ENCODE measurements at regions not wholly inside any gene's neighbourhood (a gene's known extent, or its start where the extent isn't known, plus 50 kb on each side); places are given as distances from the start of the nearest gene placed in this dataset.

GRCh38 chr12:4215229-4216186 lies 58.1 kb upstream of the CCND2 start:
- POLR2A ChIA-PET = interaction anchor here (1.1 to 1.4 kb wide), 2 partner anchors 56 to 58 kb away, joined by 3 read pairs; partner anchors contain the start of gene CCND2
- TF ChIP-seq FOXM1 (IDR thresholded peaks at IDR 0.05; ENCODE audit: borderline replicate concordance) (no peak), BHLHE40 (IDR thresholded peaks at IDR 0.05; ENCODE audit: borderline replicate concordance) (no peak), L3MBTL2 (conservative IDR thresholded peaks at IDR 0.05) (no peak), LEF1 (IDR thresholded peaks at IDR 0.05; ENCODE audit: borderline replicate concordance) (no peak), ARNT (IDR thresholded peaks at IDR 0.05) (no peak), ELF4 (IDR thresholded peaks at IDR 0.05) (no peak)
- no peak for DNase-seq (ENCODE audit: extremely low spot score)
- CTCF ChIA-PET = no interaction called here

GRCh38 chr12:4214877-4215228 lies 58.7 kb upstream of the CCND2 start:
- TF ChIP-seq LEF1 (IDR thresholded peaks at IDR 0.05; ENCODE audit: borderline replicate concordance) (no peak), L3MBTL2 (conservative IDR thresholded peaks at IDR 0.05) (no peak)
- POLR2A ChIA-PET = no interaction called here
- CTCF ChIA-PET = no interaction called here
- DNase-seq (ENCODE audit: extremely low spot score) = no peak

GRCh38 chr12:4213471-4213870 lies 60.1 kb upstream of the CCND2 start:
- ChIA-PET CTCF (no interaction called here), POLR2A (no interaction called here)
- TF ChIP-seq ZNF384 (IDR thresholded peaks at IDR 0.05) (no peak), L3MBTL2 (conservative IDR thresholded peaks at IDR 0.05) (no peak), ELF4 (IDR thresholded peaks at IDR 0.05) (no peak), ARNT (IDR thresholded peaks at IDR 0.05) (no peak), SUZ12 (IDR thresholded peaks at IDR 0.05) (no peak), FOXK2 (IDR thresholded peaks at IDR 0.05) (no peak), FOXM1 (IDR thresholded peaks at IDR 0.05; ENCODE audit: borderline replicate concordance) (no peak), TARDBP (IDR thresholded peaks at IDR 0.05) (no peak), BHLHE40 (IDR thresholded peaks at IDR 0.05; ENCODE audit: borderline replicate concordance) (no peak), HDGF (IDR thresholded peaks at IDR 0.05; ENCODE audit: borderline replicate concordance) (no peak), LEF1 (IDR thresholded peaks at IDR 0.05; ENCODE audit: borderline replicate concordance) (no peak), NFRKB (IDR thresholded peaks at IDR 0.05) (no peak), SP1 (IDR thresholded peaks at IDR 0.05) (no peak), CTBP1 (IDR thresholded peaks at IDR 0.05; ENCODE audit: borderline replicate concordance) (no peak), FOXA1 (IDR thresholded peaks at IDR 0.05) (no peak)
- TF ChIP-seq, protein P1, sequence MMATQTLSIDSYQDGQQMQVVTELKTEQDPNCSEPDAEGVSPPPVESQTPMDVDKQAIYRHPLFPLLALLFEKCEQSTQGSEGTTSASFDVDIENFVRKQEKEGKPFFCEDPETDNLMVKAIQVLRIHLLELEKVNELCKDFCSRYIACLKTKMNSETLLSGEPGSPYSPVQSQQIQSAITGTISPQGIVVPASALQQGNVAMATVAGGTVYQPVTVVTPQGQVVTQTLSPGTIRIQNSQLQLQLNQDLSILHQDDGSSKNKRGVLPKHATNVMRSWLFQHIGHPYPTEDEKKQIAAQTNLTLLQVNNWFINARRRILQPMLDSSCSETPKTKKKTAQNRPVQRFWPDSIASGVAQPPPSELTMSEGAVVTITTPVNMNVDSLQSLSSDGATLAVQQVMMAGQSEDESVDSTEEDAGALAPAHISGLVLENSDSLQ (IDR thresholded peaks at IDR 0.05) = no peak
- no peak for DNase-seq (ENCODE audit: extremely low spot score)

GRCh38 chr12:4212845-4213244 lies 60.7 kb upstream of the CCND2 start:
- CTCF ChIA-PET = no interaction called here
- TF ChIP-seq BHLHE40 (IDR thresholded peaks at IDR 0.05; ENCODE audit: borderline replicate concordance) (no peak), FOXM1 (IDR thresholded peaks at IDR 0.05; ENCODE audit: borderline replicate concordance) (no peak), ZNF384 (IDR thresholded peaks at IDR 0.05) (no peak), ARNT (IDR thresholded peaks at IDR 0.05) (no peak), CTBP1 (IDR thresholded peaks at IDR 0.05; ENCODE audit: borderline replicate concordance) (no peak), SUZ12 (IDR thresholded peaks at IDR 0.05) (no peak), NFRKB (IDR thresholded peaks at IDR 0.05) (no peak), ELF4 (IDR thresholded peaks at IDR 0.05) (no peak), SP1 (IDR thresholded peaks at IDR 0.05) (no peak)
- POLR2A ChIA-PET = no interaction called here
- DNase-seq (ENCODE audit: extremely low spot score) = no peak

DNA sequence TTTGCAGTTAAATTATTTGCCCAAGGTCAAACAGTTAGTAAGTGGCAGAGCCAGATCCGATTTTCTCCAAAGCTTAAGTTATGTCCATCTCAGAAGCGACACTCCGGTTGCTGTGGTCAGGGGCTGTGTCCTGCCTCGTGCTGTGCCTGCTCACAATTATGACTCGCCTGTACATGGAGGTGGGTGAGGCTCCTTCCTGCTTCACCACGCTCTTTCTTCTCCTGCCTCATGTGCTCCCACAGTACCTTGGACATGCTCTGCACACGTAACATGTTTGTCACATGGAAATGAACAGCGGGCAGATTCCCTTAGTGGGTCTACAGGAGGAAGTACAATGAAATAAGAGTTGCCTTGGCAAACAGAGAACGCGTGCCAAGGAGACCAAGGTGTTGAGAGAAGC lies 62.2 kb upstream of the CCND2 start:
- no peak for DNase-seq (ENCODE audit: extremely low spot score)
- ChIA-PET CTCF (no interaction called here), POLR2A (no interaction called here)
- TF ChIP-seq CTBP1 (IDR thresholded peaks at IDR 0.05; ENCODE audit: borderline replicate concordance) (no peak), FOXM1 (IDR thresholded peaks at IDR 0.05; ENCODE audit: borderline replicate concordance) (no peak), SUZ12 (IDR thresholded peaks at IDR 0.05) (no peak), FOXA1 (IDR thresholded peaks at IDR 0.05) (no peak)
- TF ChIP-seq, protein P1 (IDR thresholded peaks at IDR 0.05) = no peak

DNA sequence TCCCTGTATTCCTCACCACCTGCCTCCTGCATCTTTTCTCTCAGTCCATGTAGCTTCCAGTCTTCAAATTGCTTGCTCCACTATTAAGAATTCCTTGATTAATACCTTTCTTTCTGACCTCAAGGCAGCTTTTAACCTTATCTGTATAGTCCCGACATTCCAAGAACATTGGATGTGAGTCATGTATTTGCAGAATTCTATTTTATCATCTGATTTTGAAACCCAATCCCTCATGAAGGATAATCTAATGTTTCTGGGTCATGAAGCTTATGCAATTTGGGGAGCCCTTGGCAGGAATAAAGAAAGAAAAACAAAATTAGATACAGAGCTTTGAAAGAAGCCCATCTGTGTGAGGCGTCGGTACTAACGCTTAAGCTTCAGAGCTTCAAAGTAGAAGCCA lies 63.4 kb upstream of the CCND2 start:
- DNase-seq (ENCODE audit: extremely low spot score) = no peak
- ChIA-PET POLR2A (no interaction called here), CTCF (no interaction called here)
- TF ChIP-seq BHLHE40 (IDR thresholded peaks at IDR 0.05; ENCODE audit: borderline replicate concordance) (no peak), HDGF (IDR thresholded peaks at IDR 0.05; ENCODE audit: borderline replicate concordance) (no peak), TARDBP (IDR thresholded peaks at IDR 0.05) (no peak)

DNA sequence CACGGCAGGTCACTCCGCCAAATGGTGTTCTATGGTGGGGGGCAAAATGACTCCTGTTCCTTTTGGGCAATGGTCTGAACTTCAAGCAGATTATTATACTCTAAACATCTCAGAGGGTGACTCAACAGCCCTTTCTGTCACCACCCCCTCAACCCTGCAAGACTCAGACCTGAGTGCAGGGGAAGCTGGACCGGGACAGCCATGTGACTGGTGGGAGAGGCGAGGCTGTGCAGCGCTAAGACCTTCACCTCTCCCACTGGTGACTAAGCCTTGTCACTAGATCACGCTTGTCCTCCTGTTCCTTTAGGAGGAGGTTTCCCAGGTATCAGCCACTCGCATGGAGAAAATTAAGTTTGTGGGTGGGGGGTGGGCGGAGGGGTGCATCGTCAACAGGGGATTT lies 67.1 kb upstream of the CCND2 start:
- POLR2A ChIA-PET = no interaction called here
- CTCF ChIA-PET = no interaction called here
- no peak for TF ChIP-seq FOXA1 (IDR thresholded peaks at IDR 0.05)
- no peak for TF ChIP-seq FOXK2 (IDR thresholded peaks at IDR 0.05)
- no peak for DNase-seq (ENCODE audit: extremely low spot score)

Data from HEK293T (cell line).